Endothelial cell of umbilical vein (primary cell): ENCODE measurements at regions not wholly inside any gene's neighbourhood (a gene's known extent, or its start where the extent isn't known, plus 50 kb on each side); places are given as distances from the start of the nearest gene placed in this dataset.

Source experiments
- BruUV-seq: library from RNA; stranded (reverse); fragments of 400-500 nt; replicated peaks from 2 replicates; lab custom pipeline; 2021; lab: Mats Ljungman, UMichigan
- CTCF ChIA-PET: fragments of 300-600, 350-600 bp; sonication (Branson Sonifier 250); formaldehyde crosslinking; loops from one replicate; lab custom pipeline; 2021; ENCODE audit warnings: antibody characterized with exemption, inconsistent platforms; lab: Charles Lee
- POLR2A ChIA-PET: fragments of 300-600, 350-600 bp; sonication (Branson Sonifier 250); formaldehyde crosslinking; loops from one replicate; lab custom pipeline; 2021; ENCODE audit warnings: antibody characterized with exemption, inconsistent platforms; lab: Charles Lee
- DNase-seq: peaks from one replicate; pipeline ENCODE4 v3.0.0-alpha.2; 2011; ENCODE audit warnings: low read depth, low spot score
- FAIRE-seq: peaks from 2 replicates; lab custom pipeline; 2011; peaks lifted over from hg19 to GRCh38; lab: Jason Lieb, UNC
- H2AFZ ChIP-seq: 2 replicates; pipeline ENCODE4 v1.6.0; 2012; ENCODE audit warnings: low read depth, low read length, control low read depth, inconsistent platforms
- H3K27ac ChIP-seq: 2 replicates; pipeline ENCODE4 v1.5.1; 2011; ENCODE audit warnings: low read depth, mild to moderate bottlenecking, control low read depth, low read length, moderate library complexity; ENCODE audit not compliant: insufficient read depth
- H3K27me3 ChIP-seq, 2 experiments: 2 replicates each; pipeline versions ENCODE4 v1.6.0 to v1.6.1; 2011; ENCODE audit warnings: low read length in 2 of 2, mixed read lengths in 1 of 2; ENCODE audit not compliant: control insufficient read depth in 2 of 2, insufficient read depth in 2 of 2
- H3K36me3 ChIP-seq, 2 experiments: 2 replicates in 1 of 2; 3 replicates in 1 of 2; pipeline ENCODE4 v1.5.1; 2011; ENCODE audit warnings: low read length in 2 of 2, mild to moderate bottlenecking in 1 of 2, moderate library complexity in 1 of 2; ENCODE audit not compliant: control insufficient read depth in 2 of 2, insufficient read depth in 2 of 2; ENCODE audit errors: extremely low read depth in 1 of 2
- H3K4me1 ChIP-seq: 3 replicates; pipeline ENCODE4 v1.5.1; 2011; ENCODE audit warnings: mild to moderate bottlenecking, low read length; ENCODE audit not compliant: control insufficient read depth, insufficient read depth; ENCODE audit errors: extremely low read depth
- H3K4me2 ChIP-seq: 2 replicates; pipeline ENCODE4 v1.6.1; 2011; ENCODE audit warnings: low read length, control low read depth, mixed read lengths; ENCODE audit not compliant: insufficient read depth
- H3K4me3 ChIP-seq, 3 experiments: fragments of 200-600 bp in 1 of 3; sonication (generic), shearing (Covaris generic) in 1 of 3; replicated peaks in 1 of 3; 2 replicates each; pipeline ENCODE4 v1.5.1; 2011 to 2016; ENCODE audit warnings: control low read depth in 3 of 3, low read length in 3 of 3, mild to moderate bottlenecking in 2 of 3, inconsistent platforms in 1 of 3, low read depth in 1 of 3, moderate library complexity in 1 of 3; ENCODE audit not compliant: insufficient read depth in 1 of 3
- H3K79me2 ChIP-seq: 2 replicates; pipeline ENCODE4 v1.6.0; 2012; ENCODE audit warnings: low read length, inconsistent platforms; ENCODE audit not compliant: control insufficient read depth, insufficient read depth
- H3K9ac ChIP-seq: replicated peaks from 2 replicates; pipeline ENCODE3; 2011; ENCODE audit warnings: low read length, control low read depth; ENCODE audit not compliant: insufficient read depth; ENCODE audit errors: extremely low read depth
- H3K9me1 ChIP-seq: replicated peaks from 3 replicates; pipeline ENCODE4 v1.6.0; 2011; ENCODE audit warnings: mild to moderate bottlenecking, low read length; ENCODE audit not compliant: control insufficient read depth, insufficient read depth; ENCODE audit errors: extremely low read depth
- H3K9me3 ChIP-seq: replicated peaks from 2 replicates; pipeline ENCODE4 v1.5.1; 2012; ENCODE audit warnings: low read length, inconsistent platforms; ENCODE audit not compliant: control insufficient read depth, insufficient read depth
- H4K20me1 ChIP-seq: replicated peaks from 2 replicates; pipeline ENCODE3; 2011; ENCODE audit warnings: mild to moderate bottlenecking, low read length; ENCODE audit not compliant: control insufficient read depth, insufficient read depth; ENCODE audit errors: extremely low read depth
- EZH2 ChIP-seq: IDR thresholded peaks from 2 replicates; pipeline ENCODE4 v1.6.1; 2012; ENCODE audit warnings: borderline replicate concordance, low read depth, mild to moderate bottlenecking, moderate library complexity, low read length, inconsistent platforms; ENCODE audit not compliant: severe bottlenecking
- FOS ChIP-seq: IDR thresholded peaks from 2 replicates; pipeline ENCODE4 v1.6.1; 2011; ENCODE audit warnings: mild to moderate bottlenecking, low read length, moderate library complexity, borderline replicate concordance; ENCODE audit not compliant: insufficient read depth
- GATA2 ChIP-seq: IDR thresholded peaks from 2 replicates; pipeline ENCODE4 v1.7.0; 2011; ENCODE audit warnings: low read depth, mild to moderate bottlenecking, moderate library complexity, mixed read lengths, low read length; ENCODE audit not compliant: insufficient read length, insufficient read depth
- JUN ChIP-seq: IDR thresholded peaks from 2 replicates; pipeline ENCODE4 v1.6.1; 2011; ENCODE audit warnings: borderline replicate concordance, low read depth; ENCODE audit not compliant: insufficient read length, insufficient read depth
- MYC ChIP-seq: IDR thresholded peaks from one replicate; pipeline ENCODE4 v1.6.1; 2011; ENCODE audit warnings: mild to moderate bottlenecking, low read depth, low read length
- POLR2A ChIP-seq: IDR thresholded peaks from 2 replicates; pipeline ENCODE4 v1.6.1; 2012; ENCODE audit warnings: low read depth, mild to moderate bottlenecking, control low read depth, low read length
- POLR2AphosphoS5 ChIP-seq: IDR thresholded peaks from 2 replicates; pipeline ENCODE4 v1.6.1; 2012; ENCODE audit warnings: low read depth, mild to moderate bottlenecking, control low read depth, low read length, moderate library complexity; ENCODE audit not compliant: insufficient read depth
- dilution Hi-C: fragments of 300-500 bp; cut with MboI; formaldehyde crosslinking; loops from one replicate; pipeline ENCODE4 v1.15.0; 2019; ENCODE audit warnings: low sequenced_read_pairs; ENCODE audit not compliant: extremely low pct_ligation_motif_present
- intact Hi-C: fragments of 100-400 bp; cut with micrococcal nuclease; formaldehyde crosslinking; loops from one replicate; pipeline ENCODE4 v1.10.0; 2022
- TF ChIP-seq, protein P1 (sequence below): IDR thresholded peaks from 2 replicates; pipeline ENCODE4 v1.6.1; 2011; ENCODE audit not compliant: insufficient read depth, insufficient read length
- TF ChIP-seq, protein P2 (sequence below), 2 donors: IDR thresholded peaks; 1 replicate in 1 of 2; 2 replicates in 1 of 2; pipeline ENCODE4 v1.5.1; 2011; ENCODE audit warnings: low read length in 2 of 2, mild to moderate bottlenecking in 2 of 2, moderate library complexity in 2 of 2, control low read depth in 1 of 2, inconsistent platforms in 1 of 2, low read depth in 1 of 2; ENCODE audit not compliant: insufficient read depth in 1 of 2; ENCODE audit errors: extremely low read depth in 1 of 2

DNA sequence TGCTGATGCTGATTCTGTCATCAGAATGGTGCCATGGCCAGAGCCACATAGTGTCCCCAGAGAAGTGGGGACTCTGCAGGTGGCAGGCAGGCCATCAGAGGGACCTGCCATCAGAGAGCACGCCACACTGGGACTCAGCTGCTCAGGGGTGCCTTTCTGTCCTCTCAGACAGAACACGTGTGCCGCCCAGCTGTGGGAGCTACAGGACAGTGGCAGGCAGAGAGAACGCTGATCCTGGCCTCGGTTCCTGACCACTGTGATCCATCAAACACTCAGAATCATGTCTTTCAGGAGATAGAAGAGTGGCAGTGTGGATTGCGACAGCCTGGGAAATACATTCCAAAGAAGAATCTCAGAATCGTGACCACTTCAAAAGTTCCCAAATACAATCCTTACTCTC, 497.2 kb upstream of the SALL3 start:
- FAIRE-seq (no peak), DNase-seq (no peak)
- H2AFZ ChIP-seq = no peak overlapping the region
- intact Hi-C loops (no loop called here), dilution Hi-C loops (no loop called here)
- no peaks in the 10 kb centered on the region for H4K20me1 ChIP-seq
- POLR2A ChIA-PET = no interaction called here
- no peaks in the 10 kb centered on the region for H3K36me3 ChIP-seq
- H3K27me3 ChIP-seq = no peaks in the 10 kb centered on the region
- no peak overlapping the region for H3K27ac ChIP-seq
- H3K4me1 ChIP-seq = no peaks in the 10 kb centered on the region
- H3K9me1 ChIP-seq = no peaks in the 10 kb centered on the region
- H3K9ac ChIP-seq = no peak overlapping the region
- no peak overlapping the region for H3K4me3 ChIP-seq
- H3K9me3 ChIP-seq = peaks cover 6% of the 10 kb centered on the region
- no TSS peak for BruUV-seq
- no peaks in the 10 kb centered on the region for H3K79me2 ChIP-seq
- CTCF ChIA-PET = no interaction called here
- no peak overlapping the region for H3K4me2 ChIP-seq
- TF ChIP-seq MYC (no peak), POLR2A (no peak), JUN (no peak), FOS (no peak), GATA2 (no peak), EZH2 (no peak), POLR2AphosphoS5 (no peak)
- TF ChIP-seq, protein P1, sequence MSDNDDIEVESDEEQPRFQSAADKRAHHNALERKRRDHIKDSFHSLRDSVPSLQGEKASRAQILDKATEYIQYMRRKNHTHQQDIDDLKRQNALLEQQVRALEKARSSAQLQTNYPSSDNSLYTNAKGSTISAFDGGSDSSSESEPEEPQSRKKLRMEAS = no peak
- TF ChIP-seq, protein P2, sequence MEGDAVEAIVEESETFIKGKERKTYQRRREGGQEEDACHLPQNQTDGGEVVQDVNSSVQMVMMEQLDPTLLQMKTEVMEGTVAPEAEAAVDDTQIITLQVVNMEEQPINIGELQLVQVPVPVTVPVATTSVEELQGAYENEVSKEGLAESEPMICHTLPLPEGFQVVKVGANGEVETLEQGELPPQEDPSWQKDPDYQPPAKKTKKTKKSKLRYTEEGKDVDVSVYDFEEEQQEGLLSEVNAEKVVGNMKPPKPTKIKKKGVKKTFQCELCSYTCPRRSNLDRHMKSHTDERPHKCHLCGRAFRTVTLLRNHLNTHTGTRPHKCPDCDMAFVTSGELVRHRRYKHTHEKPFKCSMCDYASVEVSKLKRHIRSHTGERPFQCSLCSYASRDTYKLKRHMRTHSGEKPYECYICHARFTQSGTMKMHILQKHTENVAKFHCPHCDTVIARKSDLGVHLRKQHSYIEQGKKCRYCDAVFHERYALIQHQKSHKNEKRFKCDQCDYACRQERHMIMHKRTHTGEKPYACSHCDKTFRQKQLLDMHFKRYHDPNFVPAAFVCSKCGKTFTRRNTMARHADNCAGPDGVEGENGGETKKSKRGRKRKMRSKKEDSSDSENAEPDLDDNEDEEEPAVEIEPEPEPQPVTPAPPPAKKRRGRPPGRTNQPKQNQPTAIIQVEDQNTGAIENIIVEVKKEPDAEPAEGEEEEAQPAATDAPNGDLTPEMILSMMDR (IDR thresholded peaks at IDR 0.05; ENCODE audit: extremely low read depth in 1 of 2, insufficient read depth in 1 of 2, low read depth in 1 of 2, low read length in 2 of 2) = no peak
